HL-60 (cell line): ENCODE measurements at regions not wholly inside any gene's neighbourhood (a gene's known extent, or its start where the extent isn't known, plus 50 kb on each side); places are given as distances from the start of the nearest gene placed in this dataset.

Source experiments
- CTCF ChIP-seq: IDR thresholded peaks from one replicate; pipeline ENCODE4 v1.5.1; 2011; ENCODE audit warnings: low read length, control low read depth, inconsistent platforms; ENCODE audit not compliant: insufficient read depth
- GABPA ChIP-seq: IDR thresholded peaks from 2 replicates; pipeline ENCODE4 v1.6.1; 2012; ENCODE audit warnings: low read depth
- POLR2AphosphoS5 ChIP-seq: IDR thresholded peaks from 2 replicates; pipeline ENCODE4 v1.6.1; 2012; ENCODE audit warnings: low read depth

GRCh38 chr10:128579280-128579865 is 453.1 kb upstream of the MKI67 start:
- TF ChIP-seq CTCF (no peak), POLR2AphosphoS5 (no peak), GABPA (no peak)
